CD4-positive, alpha-beta T cell treated with Interleukin-6 for 4 hours (primary cell): ENCODE measurements at regions not wholly inside any gene's neighbourhood (a gene's known extent, or its start where the extent isn't known, plus 50 kb on each side); places are given as distances from the start of the nearest gene placed in this dataset.
A peak's percentile ranks its signal among the peaks of the same experiment; 100 is the strongest.

ENCODE experiments used
- DNase-seq: peaks from one replicate; pipeline ENCODE4 v3.0.0-alpha.2; 2020; ENCODE audit warnings: mixed read lengths

- DNase-seq: no peak
Observed at GRCh38 chr4:81651243-81651899, 179.7 kb upstream of the RASGEF1B start.

- DNase-seq: no peak
Observed at GRCh38 chr4:81650606-81651242, 179.0 kb upstream of the RASGEF1B start.

GRCh38 chr4:81648576-81649275 lies 177.0 kb upstream of the RASGEF1B start:
- peak; percentile 49 for DNase-seq

GRCh38 chr4:81647388-81647787 lies 175.7 kb upstream of the RASGEF1B start:
- no peak for DNase-seq

GRCh38 chr4:81642543-81642942 lies 170.8 kb upstream of the RASGEF1B start:
- no peak for DNase-seq

- no peak for DNase-seq
Observed at GRCh38 chr4:81639248-81639647, 167.5 kb upstream of the RASGEF1B start.

GRCh38 chr4:81638698-81639097 lies 167.0 kb upstream of the RASGEF1B start:
- DNase-seq: no peak

GRCh38 chr4:81635739-81636138 lies 164.0 kb upstream of the RASGEF1B start:
- DNase-seq: no peak

GRCh38 chr4:81634766-81635549 lies 163.3 kb upstream of the RASGEF1B start:
- DNase-seq: no peak

GRCh38 chr4:81634165-81634564 lies 162.5 kb upstream of the RASGEF1B start:
- DNase-seq: no peak

GRCh38 chr4:81632581-81633299 lies 161.0 kb upstream of the RASGEF1B start:
- no peak for DNase-seq

- no peak for DNase-seq
Observed at GRCh38 chr4:81631958-81632441, 160.3 kb upstream of the RASGEF1B start.

- DNase-seq: no peak
Observed at GRCh38 chr4:81629366-81629765, 157.7 kb upstream of the RASGEF1B start.

GRCh38 chr4:81628489-81628888 lies 156.8 kb upstream of the RASGEF1B start:
- no peak for DNase-seq

GRCh38 chr4:81627590-81627989 lies 155.9 kb upstream of the RASGEF1B start:
- DNase-seq: no peak

- DNase-seq: no peak
Observed at GRCh38 chr4:81626851-81627250, 155.1 kb upstream of the RASGEF1B start.

GRCh38 chr4:81625422-81626417 lies 154.0 kb upstream of the RASGEF1B start:
- no peak for DNase-seq

- no peak for DNase-seq
Observed at GRCh38 chr4:81623434-81623833, 151.7 kb upstream of the RASGEF1B start.

- DNase-seq: no peak
Observed at GRCh38 chr4:81622474-81623184, 150.9 kb upstream of the RASGEF1B start.

- DNase-seq: no peak
Observed at GRCh38 chr4:81622028-81622427, 150.3 kb upstream of the RASGEF1B start.
